B cell (primary cell): ENCODE measurements at regions not wholly inside any gene's neighbourhood (a gene's known extent, or its start where the extent isn't known, plus 50 kb on each side); places are given as distances from the start of the nearest gene placed in this dataset.

ENCODE experiments used
- CTCF ChIP-seq: fragments of 200-600 bp; IDR thresholded peaks from one replicate; pipeline ENCODE4 v1.8.0; 2022; ENCODE audit warnings: antibody characterized with exemption, mild to moderate bottlenecking
- EZH2 ChIP-seq: IDR thresholded peaks from 2 replicates; pipeline ENCODE4 v1.6.1; 2012; ENCODE audit warnings: borderline replicate concordance, low read depth, mild to moderate bottlenecking, moderate library complexity, low read length; ENCODE audit not compliant: insufficient read depth, poor library complexity, severe bottlenecking

GRCh38 chr4:100576570-100576969 lies 58.7 kb upstream of the EMCN start:
- TF ChIP-seq CTCF: no peak
- TF ChIP-seq EZH2: no peak
